NAMALWA (cell line): ENCODE measurements at regions not wholly inside any gene's neighbourhood (a gene's known extent, or its start where the extent isn't known, plus 50 kb on each side); places are given as distances from the start of the nearest gene placed in this dataset.

Experiments
- DNase-seq: peaks from one replicate; pipeline ENCODE4 v3.0.0-alpha.2; 2015; ENCODE audit warnings: low spot score

DNA sequence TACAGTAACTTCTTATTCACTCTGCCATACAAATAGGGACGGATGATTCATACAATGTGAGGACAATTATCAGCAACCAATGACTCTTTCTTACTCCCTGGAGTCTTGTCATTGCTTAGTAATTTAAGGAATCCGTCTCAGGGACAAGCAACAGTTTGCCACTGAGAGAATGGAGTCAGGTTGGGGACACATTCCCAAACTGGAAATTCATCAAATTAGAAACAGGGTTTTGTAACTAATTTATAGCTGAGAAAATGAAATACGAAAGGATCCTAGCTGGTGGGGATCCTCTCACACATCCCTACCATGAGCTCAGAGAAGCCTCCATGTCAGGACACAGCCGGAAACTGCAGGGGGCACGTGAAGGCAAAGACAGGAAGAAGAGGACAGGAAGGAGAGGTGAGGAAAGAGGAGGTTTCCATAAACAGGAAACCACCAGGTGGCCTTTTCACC lies 50.4 kb upstream of the KDR start:
- DNase-seq = no peak

DNA sequence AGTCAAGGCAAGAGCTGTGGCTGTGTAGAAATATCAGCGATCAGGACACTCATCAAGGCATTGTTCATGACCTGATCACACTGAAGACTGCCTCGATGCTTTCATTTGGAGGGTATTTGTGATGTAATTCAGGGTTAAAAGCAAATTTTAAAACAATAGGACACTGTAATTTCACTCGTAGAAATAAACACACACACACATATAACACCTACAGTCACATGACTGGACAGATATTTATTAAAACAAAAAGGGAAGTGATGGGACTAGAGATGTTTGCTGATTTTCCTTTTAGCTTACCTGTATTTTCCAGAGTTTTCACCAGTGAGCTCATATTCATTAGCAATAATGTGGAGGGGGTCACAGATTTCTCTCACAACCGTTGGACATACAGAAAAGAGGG lies 51.1 kb upstream of the KDR start:
- DNase-seq = no peak

DNA sequence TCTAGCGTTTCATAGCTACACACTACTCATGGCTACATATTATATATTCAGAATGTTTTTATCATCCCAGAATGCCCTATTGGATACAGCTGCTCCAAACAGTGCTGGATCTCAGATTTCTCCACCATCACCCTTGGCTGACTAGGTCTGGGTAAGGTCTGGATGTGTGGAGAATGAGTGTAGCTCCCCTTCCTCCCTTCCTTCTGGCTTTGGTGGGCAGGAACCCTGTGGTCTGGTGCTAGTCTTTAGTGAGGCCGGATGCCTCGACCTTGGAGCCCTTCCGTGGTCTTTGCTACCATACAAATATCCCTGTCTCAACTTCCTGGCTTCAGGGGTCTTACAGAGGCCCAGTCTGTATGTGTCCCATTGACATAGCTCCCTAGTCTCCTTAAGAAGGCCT lies 52.1 kb upstream of the KDR start:
- no peak for DNase-seq

DNA sequence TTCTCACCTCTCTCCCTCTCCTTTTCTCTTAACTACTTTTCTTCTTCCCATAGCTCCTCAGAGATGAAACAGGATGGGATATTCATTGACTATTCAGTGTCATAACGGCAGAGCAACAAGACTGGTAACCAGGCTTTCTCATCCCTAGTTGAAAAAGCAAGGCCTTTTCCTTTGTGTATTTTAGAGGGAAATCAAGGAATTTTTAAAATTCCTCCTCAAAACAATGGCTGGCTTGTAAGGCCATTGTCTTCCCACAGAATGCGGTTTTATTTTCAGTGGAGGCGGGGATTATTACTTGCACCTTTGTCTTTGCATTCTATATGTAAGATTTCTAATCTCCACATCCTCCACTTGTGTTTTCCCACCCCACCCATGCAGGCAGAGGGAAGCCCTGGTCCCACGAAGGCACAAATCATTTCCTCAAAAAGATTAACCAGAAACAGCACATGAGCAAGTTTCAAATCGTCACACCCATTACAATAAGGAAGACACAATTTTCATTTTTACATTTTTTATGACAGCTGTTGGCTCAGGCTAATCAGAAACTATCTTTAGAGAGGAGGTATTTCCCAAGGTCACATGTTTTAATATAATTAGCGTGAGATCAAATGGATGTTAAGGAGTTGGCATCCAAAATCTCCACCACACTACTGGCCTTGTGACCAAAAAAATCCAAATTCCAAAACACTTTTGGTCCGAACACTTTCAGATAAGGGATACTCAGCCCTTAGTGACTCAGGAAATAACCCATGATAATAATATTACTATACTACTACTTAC lies 53.0 kb upstream of the KDR start:
- no peak for DNase-seq

DNA sequence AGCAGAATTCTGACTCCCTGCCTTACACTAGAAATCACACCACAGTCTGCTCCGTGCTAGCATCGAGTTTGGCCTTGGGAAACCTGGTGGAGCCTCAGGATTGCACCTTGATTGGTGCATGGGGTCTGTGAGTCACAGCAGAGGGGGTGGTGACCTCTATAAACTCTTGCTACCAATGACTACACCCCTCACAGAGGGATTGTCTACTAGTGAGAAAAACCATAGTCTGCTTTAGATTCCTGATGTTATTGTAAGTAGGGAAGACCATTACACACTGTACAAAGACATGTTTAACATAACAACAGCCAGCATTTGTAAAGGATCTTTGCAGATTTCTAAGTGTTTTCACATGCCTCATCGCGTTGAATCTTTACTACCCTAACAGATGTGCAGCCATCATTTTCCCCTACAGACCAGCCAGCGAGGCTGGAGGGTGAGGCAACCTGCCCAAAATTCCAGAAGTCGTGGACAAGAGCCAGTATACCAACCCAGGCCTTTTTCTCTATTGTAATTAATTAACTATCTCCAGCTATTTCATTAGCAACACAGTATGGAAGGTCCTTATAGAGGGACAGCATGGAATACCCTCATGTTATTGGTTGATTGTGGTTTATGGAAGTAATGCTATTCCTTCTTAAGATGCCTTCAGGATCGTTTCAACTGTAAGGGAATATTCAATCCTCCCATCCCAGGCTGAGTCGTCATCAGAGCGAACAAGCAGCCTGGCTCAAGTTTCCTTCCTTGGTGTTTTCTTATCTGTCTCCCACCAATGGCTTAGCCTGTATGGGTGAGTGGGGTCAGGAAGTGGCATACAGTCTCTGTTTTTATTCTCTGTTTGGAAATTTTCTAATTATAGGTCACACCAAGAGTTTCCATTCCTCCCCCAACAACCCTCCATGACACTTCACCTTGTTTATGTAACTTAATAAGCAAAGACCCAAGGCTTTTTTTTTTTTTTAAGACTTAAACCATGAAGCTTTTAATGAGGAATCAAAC lies 55.9 kb upstream of the KDR start:
- no peak for DNase-seq

DNA sequence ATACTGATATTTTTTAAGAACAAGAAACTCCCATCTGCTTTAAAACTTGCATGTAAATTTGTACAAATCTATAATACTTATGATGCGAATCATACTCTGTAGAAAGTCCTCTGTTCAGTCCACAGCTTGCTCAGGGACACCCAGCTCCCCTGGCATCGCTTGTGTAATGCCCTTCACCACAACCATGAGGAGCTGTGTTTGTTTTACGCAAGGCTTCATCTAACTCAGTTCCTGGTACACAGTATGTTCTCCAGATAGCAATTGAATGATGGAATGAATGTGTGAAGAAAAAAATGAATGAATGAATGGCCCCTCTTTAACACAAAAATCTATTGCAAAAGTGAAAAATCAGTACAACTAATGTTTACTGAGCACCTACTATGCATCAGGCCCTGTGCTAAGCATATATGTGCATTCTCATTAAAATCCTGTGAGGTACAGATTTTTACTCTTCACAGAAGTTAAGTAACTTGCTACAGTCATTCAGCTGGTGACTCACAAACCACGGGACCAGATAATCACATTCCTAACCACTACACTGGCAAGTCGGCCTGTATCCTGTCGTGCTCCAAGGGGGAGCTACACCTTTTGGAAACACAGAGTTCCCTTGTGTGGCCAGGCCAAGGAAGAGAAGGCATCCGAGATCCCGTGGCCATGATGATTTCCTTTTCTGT lies 58.7 kb upstream of the KDR start:
- DNase-seq = no peak

DNA sequence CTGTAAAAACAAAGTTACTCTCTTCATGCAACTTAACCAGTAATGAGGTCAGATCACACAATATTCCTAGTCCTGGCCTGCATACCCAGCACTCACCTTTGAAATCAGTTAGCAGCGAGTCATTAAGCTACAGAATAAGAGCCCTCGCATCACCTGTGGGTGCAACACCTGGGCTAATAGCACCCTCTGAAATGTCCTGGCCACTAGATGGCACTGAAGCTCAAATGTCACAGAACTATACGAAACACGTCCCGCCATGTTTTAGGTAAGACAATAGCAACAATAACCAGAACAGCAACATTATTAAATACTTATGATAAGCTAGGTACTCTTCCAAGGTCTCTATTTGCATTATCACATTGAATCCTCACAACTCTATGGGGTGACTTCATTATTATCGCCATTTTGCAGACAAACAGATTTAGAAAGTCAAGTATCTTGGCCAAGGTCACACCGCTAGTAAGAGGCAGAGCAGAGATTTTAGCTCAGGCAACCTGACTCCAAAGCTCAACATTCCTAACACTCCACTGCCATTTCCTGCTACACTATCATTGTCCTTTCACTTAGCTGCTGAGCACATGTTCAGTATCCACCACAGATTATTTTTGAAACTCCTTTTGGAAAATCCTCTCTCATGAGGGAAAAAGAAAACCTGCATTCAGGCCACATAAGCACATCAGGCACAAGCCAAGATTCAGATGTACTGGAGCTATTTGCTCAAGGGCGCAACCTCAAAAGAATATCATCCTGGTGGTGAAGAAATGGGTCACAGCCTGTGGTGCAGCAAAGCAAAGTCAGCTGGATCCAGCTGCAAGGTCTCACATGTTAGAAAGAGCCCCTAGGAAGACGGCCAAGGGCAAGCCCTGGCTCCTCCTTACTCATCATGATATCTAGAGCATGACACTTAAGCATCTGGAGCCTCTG lies 59.5 kb upstream of the KDR start:
- DNase-seq = peak; percentile 37

DNA sequence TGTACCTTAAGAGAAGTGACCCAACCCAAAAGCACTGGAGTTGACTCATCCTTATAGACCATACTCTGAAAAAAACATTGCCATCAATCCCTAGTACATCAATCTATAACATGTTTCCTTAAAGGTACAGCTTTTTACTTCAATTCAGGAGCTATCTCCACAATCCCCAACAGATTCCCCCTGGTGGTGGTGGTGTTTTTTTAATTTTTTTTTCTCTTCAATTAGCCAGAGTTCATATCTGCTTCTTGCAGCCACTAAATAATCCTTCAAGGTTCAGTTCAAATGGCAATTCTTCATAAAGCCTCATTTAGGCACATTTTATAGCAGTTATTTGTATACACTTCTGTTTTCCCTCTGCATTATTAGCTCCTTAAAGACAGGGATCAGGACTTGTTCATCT lies 60.7 kb upstream of the KDR start:
- peak; percentile 9 for DNase-seq

DNA sequence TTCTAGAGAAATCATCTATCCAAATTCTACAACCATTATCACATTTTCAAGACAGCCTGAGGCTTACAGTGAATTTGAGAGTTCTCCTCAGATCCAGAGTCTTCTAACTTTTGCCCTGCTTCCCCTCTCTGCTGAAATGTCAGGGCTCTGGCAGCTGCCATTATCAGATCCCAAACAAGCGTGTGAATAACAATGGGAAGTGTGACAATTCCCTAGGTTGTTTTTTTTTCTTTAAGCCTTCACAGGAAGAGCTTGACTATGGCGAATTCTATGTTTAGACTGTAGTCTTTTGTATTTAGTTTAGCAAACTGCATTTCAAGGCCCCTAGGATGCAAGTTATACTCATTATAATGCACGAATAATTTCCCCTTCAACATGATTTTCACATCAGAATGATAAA lies 61.3 kb upstream of the KDR start:
- no peak for DNase-seq

DNA sequence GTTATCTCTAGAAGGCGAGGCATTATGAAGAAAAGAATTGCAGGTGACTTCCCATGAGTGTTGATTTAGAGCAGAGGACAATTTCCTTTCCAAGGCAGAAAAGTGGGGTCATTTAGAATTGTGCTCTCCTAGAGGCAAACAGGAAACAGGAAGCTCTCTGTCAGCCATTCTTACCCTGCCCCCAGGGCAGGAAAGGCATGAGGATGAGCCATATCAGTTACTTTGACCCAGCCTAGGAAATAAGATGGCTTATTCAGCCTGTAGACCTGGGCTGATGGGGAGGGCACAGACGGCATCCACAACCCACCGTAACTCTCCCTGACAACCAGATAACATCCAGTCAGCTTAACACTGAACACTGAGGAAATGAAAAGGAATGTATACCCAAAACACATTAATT lies 88.8 kb upstream of the KDR start:
- DNase-seq = no peak

DNA sequence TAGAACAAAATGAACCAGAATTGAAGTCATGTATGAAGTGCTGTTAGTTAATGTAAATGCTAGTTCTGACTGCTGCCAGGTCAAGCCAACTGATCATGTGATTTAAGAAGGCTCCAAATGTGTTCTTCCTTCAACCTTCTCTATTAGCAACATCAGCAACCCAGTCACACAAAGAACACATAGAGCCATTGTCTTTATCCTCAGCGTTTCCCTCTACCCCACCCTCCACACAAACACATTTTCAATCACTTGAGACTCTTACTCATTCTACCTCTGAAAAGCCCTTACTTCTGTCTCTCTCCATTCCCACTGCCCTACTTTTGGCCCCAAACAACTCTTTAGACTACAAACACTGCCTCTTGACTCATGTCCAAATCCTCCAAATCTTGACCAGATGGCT lies 89.7 kb upstream of the KDR start:
- DNase-seq = no peak

DNA sequence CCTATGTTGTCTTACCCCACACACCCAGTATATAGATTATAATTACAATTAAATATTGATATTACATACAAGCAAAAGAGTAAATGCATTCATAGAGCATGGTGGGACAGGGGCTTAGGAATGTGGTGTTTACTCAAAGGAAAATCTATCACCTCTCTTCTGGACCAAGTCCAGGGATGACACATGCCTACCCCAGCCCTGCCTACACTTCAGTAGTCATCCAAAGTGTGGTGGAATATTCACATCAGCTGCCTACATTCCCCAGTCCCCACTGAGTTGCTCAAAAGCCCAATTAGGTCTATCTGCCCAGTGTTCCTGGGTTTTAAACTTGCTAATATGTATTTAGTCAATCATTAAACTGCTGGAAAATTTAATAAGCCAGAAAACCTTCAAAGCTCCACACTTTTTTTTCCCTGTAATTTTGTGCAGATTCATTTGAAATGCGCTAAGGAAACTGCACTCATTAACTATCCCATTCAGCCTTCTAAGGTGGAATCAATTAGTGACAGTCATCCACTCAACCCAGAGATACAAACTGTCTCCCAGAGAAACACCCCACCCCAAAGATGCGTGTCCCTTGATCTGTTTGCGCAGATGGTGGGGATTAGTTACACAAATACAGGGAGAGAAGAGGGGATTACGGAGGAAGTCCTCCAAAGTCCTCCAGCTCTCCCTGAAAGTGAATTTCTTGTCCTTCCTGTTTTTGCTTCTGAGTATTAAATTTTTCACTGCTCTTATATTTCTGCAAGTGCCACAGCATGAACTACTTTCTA lies 91.7 kb upstream of the KDR start:
- DNase-seq = no peak

DNA sequence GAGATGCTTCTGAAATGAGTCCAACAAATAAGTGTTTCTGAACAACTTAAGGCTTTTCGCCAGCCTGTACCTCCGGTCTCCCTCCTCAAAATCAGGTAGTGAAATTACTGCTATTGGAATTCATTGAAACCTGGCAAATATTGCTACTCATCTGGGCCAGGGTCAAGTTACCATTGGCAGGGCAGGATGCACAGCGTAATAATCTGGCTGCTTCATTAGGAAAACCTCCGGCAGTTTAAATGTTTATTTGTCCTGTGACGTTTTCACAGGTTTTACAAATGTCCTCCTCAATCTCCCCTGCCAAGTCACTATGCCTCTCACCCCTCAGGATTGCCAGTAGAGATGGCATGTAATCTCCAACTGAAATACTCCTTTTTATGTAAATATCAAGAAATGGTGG lies 92.6 kb upstream of the KDR start:
- DNase-seq = no peak

DNA sequence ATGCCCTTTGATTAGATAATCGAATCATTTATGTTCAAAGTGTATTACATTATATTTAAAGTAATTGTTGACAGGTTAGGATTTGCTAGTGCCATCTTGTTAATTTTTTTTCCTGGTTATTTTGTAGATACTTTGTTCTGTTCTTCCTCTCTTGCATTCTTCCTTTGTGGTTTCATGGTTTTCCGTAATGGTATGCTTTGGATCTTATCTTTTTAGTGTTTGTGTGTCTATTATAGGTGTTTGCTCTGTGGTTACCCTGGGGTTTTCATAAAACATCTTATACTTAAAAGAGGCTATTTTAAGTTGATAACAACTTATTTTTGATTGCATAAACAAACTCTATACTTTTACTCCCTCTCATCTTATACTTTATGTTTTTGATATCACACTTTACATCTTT lies 108.2 kb upstream of the SRD5A3 start:
- DNase-seq = no peak

DNA sequence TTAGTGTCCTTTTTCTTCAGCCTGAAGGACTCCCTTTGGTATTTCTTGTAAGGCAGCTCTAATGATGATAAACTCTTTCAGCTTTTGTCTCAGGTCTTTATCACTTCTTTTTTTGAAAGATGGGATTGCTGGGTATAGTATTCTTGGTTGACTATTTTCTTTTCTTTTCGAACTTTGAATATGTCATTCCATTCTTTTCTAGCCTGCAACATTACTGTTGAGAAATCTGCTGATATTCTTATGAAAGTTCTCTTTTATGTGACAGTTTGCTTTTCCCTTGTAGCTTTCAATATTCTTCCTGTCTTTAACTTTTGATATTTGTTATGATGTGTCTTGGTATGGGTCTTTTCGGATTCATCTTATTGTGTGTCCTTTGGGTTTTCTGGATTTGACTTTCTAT lies 107.6 kb upstream of the SRD5A3 start:
- DNase-seq = no peak

DNA sequence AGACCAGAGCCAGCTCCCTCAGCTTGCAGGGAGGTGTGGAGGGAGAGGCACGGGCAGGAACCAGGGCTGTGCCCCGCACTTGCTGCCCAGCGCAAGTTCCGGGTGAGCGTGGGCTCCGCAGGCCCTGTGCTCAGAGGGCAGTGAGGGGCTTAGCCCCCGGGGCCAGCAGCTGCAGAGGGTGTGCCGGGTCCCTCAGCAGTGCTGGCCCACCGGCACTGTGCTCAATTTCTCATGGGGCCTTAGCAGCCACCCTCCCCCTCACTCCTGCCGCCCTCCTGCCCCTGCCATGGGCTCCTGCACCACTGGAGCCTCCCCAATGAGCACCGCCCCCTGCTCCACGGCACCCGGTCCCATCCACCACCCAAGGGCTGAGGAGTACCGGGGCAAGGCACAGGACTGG lies 104.6 kb upstream of the SRD5A3 start:
- no peak for DNase-seq

DNA sequence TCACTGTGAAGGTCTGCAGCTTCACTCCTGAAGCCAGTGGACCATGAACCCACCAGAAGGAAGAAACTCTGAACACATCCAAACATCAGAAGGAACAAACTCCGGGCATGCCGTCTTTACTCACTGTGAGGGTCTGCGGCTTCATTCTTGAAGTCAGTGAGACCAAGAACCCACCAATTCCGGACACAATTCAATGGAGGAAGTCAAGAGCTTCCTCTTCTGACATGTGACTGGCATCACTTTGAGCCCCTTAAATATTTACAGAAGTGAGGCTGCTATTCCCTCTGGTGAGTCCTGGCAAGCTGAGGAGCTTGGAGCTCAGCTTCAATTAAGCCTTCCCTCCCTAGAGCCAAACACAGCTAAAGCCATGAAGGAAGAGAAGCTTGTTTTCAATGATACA lies 103.5 kb upstream of the SRD5A3 start:
- DNase-seq = no peak

DNA sequence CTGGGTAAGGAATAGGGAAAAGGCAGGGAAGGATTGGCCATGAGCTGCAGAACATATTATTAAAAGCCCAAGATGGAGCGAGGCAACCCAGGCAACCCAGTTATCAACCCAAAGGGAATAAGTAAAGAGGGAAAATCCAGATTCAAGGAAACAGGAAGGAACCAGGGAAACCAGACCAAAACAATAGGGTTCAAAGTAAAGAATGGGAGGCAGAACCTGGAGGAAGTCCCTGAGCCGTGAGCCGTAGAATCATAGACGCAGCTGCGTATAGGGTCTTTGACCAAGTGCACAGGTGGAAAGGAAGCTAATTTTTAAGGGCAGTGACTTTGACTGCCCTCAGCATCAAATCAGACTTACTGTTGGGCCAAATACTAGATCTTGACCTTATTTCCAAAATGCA lies 98.5 kb upstream of the SRD5A3 start:
- no peak for DNase-seq

DNA sequence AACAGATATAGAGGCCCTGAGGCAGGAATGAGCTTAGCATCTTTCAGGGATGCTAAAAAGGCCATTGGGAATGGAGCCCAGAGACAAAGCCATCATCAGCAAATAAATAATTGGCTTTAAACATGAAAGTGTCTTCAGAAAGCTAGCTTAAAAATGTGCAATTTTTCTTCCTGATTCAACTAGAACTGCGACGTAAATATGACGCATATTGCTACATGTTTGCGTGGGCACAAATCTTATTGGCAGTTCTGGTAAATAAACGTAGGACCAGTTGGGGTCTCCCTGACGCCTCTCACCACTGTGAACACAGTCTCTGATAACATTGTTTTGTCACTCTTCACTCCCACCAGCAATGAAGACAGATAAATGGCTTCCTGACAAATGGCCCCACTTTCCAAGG lies 97.3 kb upstream of the SRD5A3 start:
- DNase-seq = no peak

DNA sequence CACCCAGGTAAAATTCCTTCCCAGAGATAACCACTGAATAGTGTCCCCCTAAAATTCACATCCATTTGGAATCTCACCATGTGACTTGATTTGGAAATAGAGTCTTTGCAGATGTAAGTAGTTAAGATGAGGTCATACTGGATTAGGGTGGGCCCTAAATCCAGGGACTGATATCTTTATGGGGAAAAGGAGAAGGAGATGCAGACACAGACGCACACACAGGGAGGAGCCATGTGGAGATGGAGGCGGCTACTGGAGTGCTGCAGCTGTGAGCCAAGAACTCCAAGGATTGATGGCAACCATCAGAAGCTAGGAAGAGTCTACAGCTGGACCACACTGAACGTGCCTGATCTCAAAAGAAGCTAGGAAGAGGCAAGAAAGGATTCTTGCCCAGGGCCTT lies 96.6 kb upstream of the SRD5A3 start:
- DNase-seq = no peak

DNA sequence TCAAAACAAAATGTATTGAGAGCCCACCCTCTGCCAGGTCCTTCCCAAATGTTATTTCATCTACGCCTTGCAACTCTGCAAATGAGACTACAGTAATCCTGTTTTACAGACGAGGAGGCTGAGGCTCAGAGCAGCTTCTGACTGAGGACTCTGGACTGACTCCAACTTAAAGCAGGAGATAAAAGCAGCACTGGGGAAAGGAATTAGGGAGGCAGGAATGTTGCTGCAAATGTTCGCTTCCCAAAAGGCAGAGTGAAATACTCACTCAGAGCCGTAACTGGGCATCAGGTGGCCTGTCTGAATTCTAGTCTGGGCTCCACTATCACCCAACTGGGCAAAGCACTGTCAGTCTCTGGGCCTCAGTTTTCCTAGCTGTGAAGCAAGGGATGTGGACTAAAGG lies 94.7 kb upstream of the SRD5A3 start:
- no peak for DNase-seq
